IMR-90 (cell line): ENCODE measurements at regions not wholly inside any gene's neighbourhood (a gene's known extent, or its start where the extent isn't known, plus 50 kb on each side); places are given as distances from the start of the nearest gene placed in this dataset.
A peak's percentile ranks its signal among the peaks of the same experiment; 100 is the strongest.

Experiments used
- ATAC-seq: fragments of 200-7000 bp; cut with Tn5 transposase; 2 replicates; pipeline ENCODE4 v1.9.1; 2020; ENCODE audit warnings: low read depth, mild to moderate bottlenecking, moderate library complexity
- BruUV-seq: library from RNA; stranded (reverse); fragments of 400-500 nt; replicated peaks from 2 replicates; lab custom pipeline; 2021; lab: Mats Ljungman, UMichigan
- CTCF ChIA-PET: fragments of 300-600 bp; formaldehyde crosslinking; extraction: SDS; loops from one replicate; lab custom pipeline; 2021; ENCODE audit warnings: antibody characterized with exemption; lab: Yijun Ruan, JAX
- POLR2A ChIA-PET: fragments of 300-600 bp; sonication (Branson Sonifier 250); formaldehyde crosslinking; loops from one replicate; lab custom pipeline; 2022; ENCODE audit warnings: antibody characterized with exemption; ENCODE audit not compliant: unreplicated experiment; lab: Charles Lee
- DNase-seq: peaks from one replicate; pipeline ENCODE4 v3.0.0; 2013
- H2AFZ ChIP-seq: replicated peaks from 2 replicates; pipeline ENCODE3; 2013; ENCODE audit warnings: low read length, mild to moderate bottlenecking; ENCODE audit not compliant: poor library complexity
- H2AK5ac ChIP-seq: 2 replicates; pipeline ENCODE4 v1.6.1; 2013; ENCODE audit warnings: low read depth, low read length, inconsistent platforms
- H2AK9ac ChIP-seq: replicated peaks from 2 replicates; pipeline ENCODE3; 2013; ENCODE audit warnings: mild to moderate bottlenecking, low read depth, low read length, moderate library complexity; ENCODE audit not compliant: poor library complexity
- H2BK120ac ChIP-seq: 2 replicates; pipeline ENCODE4 v1.6.1; 2013; ENCODE audit warnings: low read depth, low read length, inconsistent platforms
- H2BK15ac ChIP-seq: 3 replicates; pipeline ENCODE4 v1.6.1; 2013; ENCODE audit warnings: low read depth, low read length, inconsistent platforms
- H2BK20ac ChIP-seq: 2 replicates; pipeline ENCODE4 v1.6.1; 2013; ENCODE audit warnings: low read depth, mild to moderate bottlenecking, inconsistent platforms, low read length, moderate library complexity
- H2BK5ac ChIP-seq: 2 replicates; pipeline ENCODE4 v1.6.1; 2013; ENCODE audit warnings: mild to moderate bottlenecking, low read depth, low read length, inconsistent platforms; ENCODE audit not compliant: poor library complexity, severe bottlenecking
- H3K14ac ChIP-seq: replicated peaks from 2 replicates; pipeline ENCODE4 v1.6.1; 2013; ENCODE audit warnings: low read depth, low read length, inconsistent platforms
- H3K18ac ChIP-seq: 2 replicates; pipeline ENCODE4 v1.6.1; 2013; ENCODE audit warnings: low read depth, low read length, control low read depth
- H3K23ac ChIP-seq: 2 replicates; pipeline ENCODE4 v1.6.1; 2013; ENCODE audit warnings: low read depth, low read length, inconsistent platforms
- H3K27ac ChIP-seq: 2 replicates; pipeline ENCODE4 v1.5.1; 2013; ENCODE audit warnings: mild to moderate bottlenecking, control low read depth, low read length; ENCODE audit not compliant: insufficient read depth
- H3K27me3 ChIP-seq: 2 replicates; pipeline ENCODE4 v1.6.1; 2013; ENCODE audit warnings: low read length; ENCODE audit not compliant: control insufficient read depth, insufficient read depth
- H3K36me3 ChIP-seq: 2 replicates; pipeline ENCODE4 v1.6.1; 2013; ENCODE audit warnings: low read length, mixed read lengths; ENCODE audit not compliant: control insufficient read depth, insufficient read depth
- H3K4ac ChIP-seq: 2 replicates; pipeline ENCODE4 v1.6.1; 2013; ENCODE audit warnings: low read depth, low read length, inconsistent platforms
- H3K4me1 ChIP-seq: 2 replicates; pipeline ENCODE4 v1.6.1; 2013; ENCODE audit warnings: low read length, mixed read lengths; ENCODE audit not compliant: control insufficient read depth, insufficient read depth
- H3K4me2 ChIP-seq: 2 replicates; pipeline ENCODE4 v1.6.1; 2013; ENCODE audit warnings: low read depth, mild to moderate bottlenecking, control low read depth, low read length, moderate library complexity
- H3K4me3 ChIP-seq: 2 replicates; pipeline ENCODE4 v1.5.1; 2013; ENCODE audit warnings: low read depth, mild to moderate bottlenecking, control low read depth, low read length, moderate library complexity; ENCODE audit not compliant: insufficient read depth
- H3K56ac ChIP-seq: 2 replicates; pipeline ENCODE4 v1.6.1; 2013; ENCODE audit warnings: low read length, inconsistent platforms; ENCODE audit not compliant: insufficient read depth; ENCODE audit errors: extremely low read depth
- H3K79me1 ChIP-seq, 2 experiments: 2 replicates each; pipeline ENCODE4 v1.6.1; 2013; ENCODE audit warnings: low read length in 2 of 2, inconsistent platforms in 1 of 2, low read depth in 1 of 2
- H3K9ac ChIP-seq: 2 replicates; pipeline ENCODE4 v1.6.1; 2013; ENCODE audit warnings: low read depth, low read length, control low read depth
- H3K9me1 ChIP-seq: 2 replicates; pipeline ENCODE4 v1.6.1; 2013; ENCODE audit warnings: low read length, inconsistent platforms; ENCODE audit not compliant: insufficient read depth
- H3K9me3 ChIP-seq: 2 replicates; pipeline ENCODE4 v1.6.1; 2013; ENCODE audit warnings: low read length; ENCODE audit not compliant: control insufficient read depth, insufficient read depth
- H4K20me1 ChIP-seq: 2 replicates; pipeline ENCODE4 v1.6.1; 2013; ENCODE audit warnings: low read length, inconsistent platforms; ENCODE audit not compliant: insufficient read depth
- H4K5ac ChIP-seq: 2 replicates; pipeline ENCODE4 v1.6.1; 2013; ENCODE audit warnings: mild to moderate bottlenecking, low read depth, low read length, control low read depth
- H4K8ac ChIP-seq, 2 experiments: 2 replicates each; pipeline ENCODE4 v1.6.1; 2013; ENCODE audit warnings: low read depth in 2 of 2, low read length in 2 of 2, control low read depth in 1 of 2, inconsistent platforms in 1 of 2
- H4K91ac ChIP-seq: 2 replicates; pipeline ENCODE4 v1.6.1; 2013; ENCODE audit warnings: low read depth, low read length, inconsistent platforms; ENCODE audit not compliant: insufficient read depth
- BHLHE40 ChIP-seq: fragments of 150-350 bp; IDR thresholded peaks from 2 replicates; pipeline ENCODE4 v1.6.1; 2016; ENCODE audit warnings: mild to moderate bottlenecking, low read depth, low read length
- MAZ ChIP-seq: IDR thresholded peaks from 2 replicates; pipeline ENCODE4 v1.6.1; 2012; ENCODE audit warnings: low read depth, mild to moderate bottlenecking, low read length, improper control_type of control experiment, moderate library complexity, borderline replicate concordance
- MXI1 ChIP-seq: IDR thresholded peaks from 2 replicates; pipeline ENCODE4 v1.6.1; 2012; ENCODE audit warnings: low read depth, mild to moderate bottlenecking, low read length, moderate library complexity, borderline replicate concordance
- POLR2A ChIP-seq: IDR thresholded peaks from 2 replicates; pipeline ENCODE4 v1.6.1; 2012; ENCODE audit warnings: mild to moderate bottlenecking, low read depth, low read length
- RCOR1 ChIP-seq: IDR thresholded peaks from 2 replicates; pipeline ENCODE4 v1.6.1; 2012; ENCODE audit warnings: mild to moderate bottlenecking, low read length, improper control_type of control experiment; ENCODE audit not compliant: insufficient replicate concordance
- SMC3 ChIP-seq: fragments of 150-350 bp; IDR thresholded peaks from 2 replicates; pipeline ENCODE4 v1.6.1; 2016; ENCODE audit warnings: low read depth, mild to moderate bottlenecking, antibody characterized with exemption, low read length, moderate library complexity
- USF2 ChIP-seq: fragments of 150-350 bp; IDR thresholded peaks from 2 replicates; pipeline ENCODE4 v1.6.1; 2017; ENCODE audit warnings: mild to moderate bottlenecking, antibody characterized with exemption, low read length, low read depth
- WGBS, 2 experiments: methylation state at CpG; one replicate each; pipeline versions ENCODE4 v1.1.5 to v1.1.7; 2013; ENCODE audit warnings: missing lambda C conversion rate in 2 of 2; ENCODE audit not compliant: insufficient read length in 1 of 2; ENCODE audit errors: extremely low coverage in 2 of 2; 5-methylcytosine and 5-hydroxymethylcytosine counted together
- dilution Hi-C: fragments of 300-500 bp; cut with HindIII; formaldehyde crosslinking; loops from one replicate; pipeline ENCODE4 v1.14.3; 2018; ENCODE audit warnings: low sequenced_read_pairs; ENCODE audit not compliant: unreplicated experiment
- in situ Hi-C: fragments of 300-500 bp; cut with MboI; formaldehyde crosslinking; loops from 3 replicates; pipeline ENCODE4 v1.14.3; 2019; ENCODE audit warnings: low sequenced_read_pairs, inconsistent platforms, mixed read lengths
- intact Hi-C: fragments of 100-400 bp; cut with micrococcal nuclease; formaldehyde crosslinking; loops from 2 replicates; pipeline ENCODE4 v1.10.0; 2022

GRCh38 chr15:39099524-39099923, 481.4 kb upstream of the THBS1 start:
- Histone ChIP-seq H3K4me3 (no peak overlapping the region), H4K20me1 (no peaks in the 10 kb centered on the region), H4K8ac (peak overlapping the region in 1 of 2 experiments; percentile 52; a peak in 1 of 4 replicates), H2BK15ac (peak overlapping the region; percentile 43; the same call in 1 of the 3 replicates), H3K79me1 (no peaks in the 10 kb centered on the region), H4K91ac (peak overlapping the region; percentile 53; the same call in 1 of the 2 replicates), H3K18ac (peak overlapping the region; percentile 54; the same call in 1 of the 2 replicates), H2AK9ac (peak overlapping the region; percentile 2), H2BK5ac (peak overlapping the region; percentile 65), H3K4me2 (no peak overlapping the region), H3K9ac (no peak overlapping the region), H4K5ac (no peak overlapping the region), H3K9me1 (peaks cover 7% of the 10 kb centered on the region), H3K14ac (peak overlapping the region; percentile 84), H3K56ac (no peak overlapping the region), H3K4me1 (peaks cover 17% of the 10 kb centered on the region), H2AFZ (peak overlapping the region; percentile 33), H3K23ac (peak overlapping the region; percentile 54), H3K27me3 (no peaks in the 10 kb centered on the region), H3K9me3 (no peaks in the 10 kb centered on the region), H2AK5ac (peak overlapping the region; percentile 74), H2BK120ac (peak overlapping the region; percentile 85), H3K36me3 (no peaks in the 10 kb centered on the region), H3K4ac (peak overlapping the region; percentile 91), H3K27ac (peak overlapping the region; percentile 32; the same call in 1 of the 2 replicates), H2BK20ac (peak overlapping the region; percentile 88)
- intact Hi-C loops (no loop called here), dilution Hi-C loops (no loop called here), in situ Hi-C loops (no loop called here)
- peak; percentile 40 for DNase-seq
- no peak for ATAC-seq
- POLR2A ChIA-PET: no interaction called here
- BruUV-seq: no TSS peak
- CTCF ChIA-PET: interaction anchor here (0.6 kb wide), 2 partner anchors 15 to 25 kb away, joined by 3 to 4 read pairs; no protein-coding TSS in a partner anchor
- TF ChIP-seq MXI1: no peak
- TF ChIP-seq MAZ: no peak
- no peak for TF ChIP-seq SMC3
- no peak for TF ChIP-seq RCOR1
- no peak for TF ChIP-seq POLR2A
- no peak for TF ChIP-seq BHLHE40
- TF ChIP-seq USF2: no peak
- no CpG with 5 or more reads among the region's 2 CpGs for WGBS, 2 experiments
